HEK293 (cell line): ENCODE measurements at regions not wholly inside any gene's neighbourhood (a gene's known extent, or its start where the extent isn't known, plus 50 kb on each side); places are given as distances from the start of the nearest gene placed in this dataset.

Source experiments
- CTCF ChIA-PET: fragments of 350-600 bp; formaldehyde crosslinking; extraction: SDS; loops from one replicate; lab custom pipeline; 2021; ENCODE audit warnings: antibody characterized with exemption; lab: Yijun Ruan, JAX
- POLR2A ChIA-PET: fragments of 300-600 bp; formaldehyde crosslinking; extraction: SDS; loops from one replicate; lab custom pipeline; 2020; ENCODE audit warnings: antibody characterized with exemption, inconsistent platforms; lab: Yijun Ruan, JAX
- H3K27ac ChIP-seq: fragments of 200-500 bp; sonication (Bioruptor generic); 2 replicates; pipeline ENCODE4 v1.5.1; 2014; ENCODE audit warnings: low read depth, low read length, control low read depth, inconsistent platforms; ENCODE audit errors: extremely low read depth
- H3K36me3 ChIP-seq, 2 experiments: fragments of 200-500 bp in 1 of 2; sonication (Bioruptor generic) in 1 of 2; 1 replicate in 1 of 2; 2 replicates in 1 of 2; pipeline ENCODE4 v1.5.1; 2014 to 2017; ENCODE audit warnings: inconsistent platforms in 2 of 2, low read length in 2 of 2; ENCODE audit not compliant: control insufficient read depth in 2 of 2, insufficient read depth in 1 of 2
- H3K4me1 ChIP-seq: fragments of 200-500 bp; sonication (Bioruptor generic); 2 replicates; pipeline ENCODE4 v1.5.1; 2014; ENCODE audit warnings: mild to moderate bottlenecking, low read length, inconsistent platforms; ENCODE audit not compliant: control insufficient read depth, insufficient read depth
- H3K4me3 ChIP-seq: 2 replicates; pipeline ENCODE4 v1.5.1; 2011; ENCODE audit warnings: low read depth, mild to moderate bottlenecking, control low read depth, low read length, moderate library complexity
- H3K9me3 ChIP-seq: fragments of 200-500 bp; sonication (Bioruptor generic); 2 replicates; pipeline ENCODE4 v1.5.1; 2014; ENCODE audit warnings: low read depth, low read length, inconsistent platforms; ENCODE audit not compliant: control insufficient read depth, insufficient read depth
- GLI4 ChIP-seq: fragments of 450-650 bp; formaldehyde crosslinking; IDR thresholded peaks from 2 replicates; pipeline ENCODE4 v1.5.1; 2016; ENCODE audit warnings: missing biosample characterization, missing genetic modification characterization
- IKZF3 ChIP-seq: fragments of 450-650 bp; IDR thresholded peaks from 2 replicates; pipeline ENCODE4 v1.5.0; 2018; ENCODE audit warnings: missing biosample characterization, mild to moderate bottlenecking, missing genetic modification characterization, moderate library complexity
- KLF8 ChIP-seq: fragments of 450-650 bp; formaldehyde crosslinking; IDR thresholded peaks from 2 replicates; pipeline ENCODE4 v1.5.1; 2016; ENCODE audit warnings: missing biosample characterization, missing genetic modification characterization
- SP2 ChIP-seq: fragments of 450-650 bp; formaldehyde crosslinking; IDR thresholded peaks from 2 replicates; pipeline ENCODE4 v1.5.1; 2016; ENCODE audit warnings: missing biosample characterization, missing genetic modification characterization
- TCF7L2 ChIP-seq: IDR thresholded peaks from 2 replicates; pipeline ENCODE4 v1.6.1; 2011; ENCODE audit warnings: low read depth, mild to moderate bottlenecking, inconsistent platforms, low read length, moderate library complexity, borderline replicate concordance
- ZBTB20 ChIP-seq: fragments of 450-650 bp; formaldehyde crosslinking; IDR thresholded peaks from 2 replicates; pipeline ENCODE4 v1.5.1; 2016; ENCODE audit warnings: missing biosample characterization, missing genetic modification characterization
- ZBTB7A ChIP-seq: fragments of 450-650 bp; formaldehyde crosslinking; IDR thresholded peaks from 2 replicates; pipeline ENCODE4 v1.5.1; 2016; ENCODE audit warnings: low read depth, missing biosample characterization, missing genetic modification characterization
- ZIC2 ChIP-seq: fragments of 450-650 bp; formaldehyde crosslinking; IDR thresholded peaks from 2 replicates; pipeline ENCODE4 v1.5.1; 2016; ENCODE audit warnings: missing biosample characterization, missing genetic modification characterization
- ZNF23 ChIP-seq: fragments of 450-650 bp; formaldehyde crosslinking; IDR thresholded peaks from 2 replicates; pipeline ENCODE4 v1.5.1; 2016; ENCODE audit warnings: missing biosample characterization, missing genetic modification characterization, borderline replicate concordance
- ZNF311 ChIP-seq: fragments of 450-650 bp; formaldehyde crosslinking; IDR thresholded peaks from 2 replicates; pipeline ENCODE4 v1.5.1; 2017; ENCODE audit warnings: missing biosample characterization, missing genetic modification characterization, borderline replicate concordance
- ZNF549 ChIP-seq: fragments of 450-650 bp; IDR thresholded peaks from 2 replicates; pipeline ENCODE4 v1.5.1; 2018; ENCODE audit warnings: missing biosample characterization, missing genetic modification characterization, mild to moderate bottlenecking, inconsistent platforms, moderate library complexity
- ZNF571 ChIP-seq: fragments of 450-650 bp; formaldehyde crosslinking; IDR thresholded peaks from 2 replicates; pipeline ENCODE4 v1.5.0; 2017; ENCODE audit warnings: missing biosample characterization, missing genetic modification characterization
- ZNF610 ChIP-seq: fragments of 450-650 bp; formaldehyde crosslinking; IDR thresholded peaks from 2 replicates; pipeline ENCODE4 v1.5.1; 2016; ENCODE audit warnings: missing biosample characterization, missing genetic modification characterization, borderline replicate concordance
- ZNF768 ChIP-seq: fragments of 450-650 bp; formaldehyde crosslinking; IDR thresholded peaks from 2 replicates; pipeline ENCODE4 v1.5.1; 2018; ENCODE audit warnings: missing biosample characterization, mild to moderate bottlenecking, missing genetic modification characterization
- ZNF776 ChIP-seq: fragments of 450-650 bp; formaldehyde crosslinking; IDR thresholded peaks from 2 replicates; pipeline ENCODE4 v1.5.0; 2017; ENCODE audit warnings: missing biosample characterization, missing genetic modification characterization, borderline replicate concordance
- ZNF830 ChIP-seq: fragments of 450-650 bp; IDR thresholded peaks from 2 replicates; pipeline ENCODE4 v1.5.0; 2018; ENCODE audit warnings: missing biosample characterization, missing genetic modification characterization, low read depth, mild to moderate bottlenecking, moderate library complexity
- ZNF837 ChIP-seq: fragments of 450-650 bp; formaldehyde crosslinking; IDR thresholded peaks from 2 replicates; pipeline ENCODE4 v1.5.1; 2016; ENCODE audit warnings: missing biosample characterization, missing genetic modification characterization
- ZSCAN23 ChIP-seq: fragments of 450-650 bp; formaldehyde crosslinking; IDR thresholded peaks from 2 replicates; pipeline ENCODE4 v1.5.1; 2016; ENCODE audit warnings: missing biosample characterization, missing genetic modification characterization
- TF ChIP-seq, protein P1 (sequence below): fragments of 450-650 bp; formaldehyde crosslinking; IDR thresholded peaks from 2 replicates; pipeline ENCODE4 v1.5.1; 2016; ENCODE audit warnings: missing biosample characterization, missing genetic modification characterization, low read depth
- TF ChIP-seq, protein P2 (sequence below): fragments of 450-650 bp; IDR thresholded peaks from 2 replicates; pipeline ENCODE4 v1.5.1; 2018; ENCODE audit warnings: missing biosample characterization, missing genetic modification characterization
- TF ChIP-seq, protein P3 (sequence below): fragments of 450-650 bp; formaldehyde crosslinking; conservative IDR thresholded peaks from 2 replicates; pipeline ENCODE4 v1.5.1; 2016; ENCODE audit warnings: low read depth, missing biosample characterization, missing genetic modification characterization
- TF ChIP-seq, protein P4 (sequence below): fragments of 450-650 bp; formaldehyde crosslinking; IDR thresholded peaks from 2 replicates; pipeline ENCODE4 v1.5.1; 2016; ENCODE audit warnings: missing biosample characterization, missing genetic modification characterization

DNA sequence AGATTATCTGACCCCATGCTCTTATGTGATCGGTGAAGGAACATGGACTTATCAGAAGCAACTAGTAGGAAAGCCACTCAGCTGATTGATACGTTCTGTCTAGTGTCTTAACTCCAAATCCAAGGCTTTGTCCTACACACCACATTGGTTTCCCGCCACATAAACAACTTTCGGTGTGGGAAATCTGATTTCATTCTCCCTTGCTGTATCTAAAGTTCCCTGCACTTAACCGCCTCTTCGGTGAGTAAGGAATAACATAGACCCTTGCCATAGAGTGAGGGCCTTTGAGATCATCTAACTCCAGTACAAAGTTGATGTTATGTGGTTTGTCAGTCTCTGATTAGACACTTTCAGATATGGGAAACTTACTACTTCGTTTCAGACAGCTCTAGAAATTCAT, 538.2 kb upstream of the TNP1 start:
- Histone ChIP-seq H3K4me1 (no peaks in the 10 kb centered on the region), H3K4me3 (no peak overlapping the region), H3K27ac (no peak overlapping the region), H3K36me3 (no peaks in the 10 kb centered on the region), H3K9me3 (no peaks in the 10 kb centered on the region)
- TF ChIP-seq, protein P1, sequence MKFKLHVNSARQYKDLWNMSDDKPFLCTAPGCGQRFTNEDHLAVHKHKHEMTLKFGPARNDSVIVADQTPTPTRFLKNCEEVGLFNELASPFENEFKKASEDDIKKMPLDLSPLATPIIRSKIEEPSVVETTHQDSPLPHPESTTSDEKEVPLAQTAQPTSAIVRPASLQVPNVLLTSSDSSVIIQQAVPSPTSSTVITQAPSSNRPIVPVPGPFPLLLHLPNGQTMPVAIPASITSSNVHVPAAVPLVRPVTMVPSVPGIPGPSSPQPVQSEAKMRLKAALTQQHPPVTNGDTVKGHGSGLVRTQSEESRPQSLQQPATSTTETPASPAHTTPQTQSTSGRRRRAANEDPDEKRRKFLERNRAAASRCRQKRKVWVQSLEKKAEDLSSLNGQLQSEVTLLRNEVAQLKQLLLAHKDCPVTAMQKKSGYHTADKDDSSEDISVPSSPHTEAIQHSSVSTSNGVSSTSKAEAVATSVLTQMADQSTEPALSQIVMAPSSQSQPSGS (tag by site-specific recombination), result no peak
- no peak for TF ChIP-seq ZNF776
- no peak for TF ChIP-seq GLI4
- TF ChIP-seq ZSCAN23, result no peak
- TF ChIP-seq ZNF768, result no peak
- TF ChIP-seq ZBTB7A (tag by site-specific recombination), result no peak
- TF ChIP-seq, protein P2, sequence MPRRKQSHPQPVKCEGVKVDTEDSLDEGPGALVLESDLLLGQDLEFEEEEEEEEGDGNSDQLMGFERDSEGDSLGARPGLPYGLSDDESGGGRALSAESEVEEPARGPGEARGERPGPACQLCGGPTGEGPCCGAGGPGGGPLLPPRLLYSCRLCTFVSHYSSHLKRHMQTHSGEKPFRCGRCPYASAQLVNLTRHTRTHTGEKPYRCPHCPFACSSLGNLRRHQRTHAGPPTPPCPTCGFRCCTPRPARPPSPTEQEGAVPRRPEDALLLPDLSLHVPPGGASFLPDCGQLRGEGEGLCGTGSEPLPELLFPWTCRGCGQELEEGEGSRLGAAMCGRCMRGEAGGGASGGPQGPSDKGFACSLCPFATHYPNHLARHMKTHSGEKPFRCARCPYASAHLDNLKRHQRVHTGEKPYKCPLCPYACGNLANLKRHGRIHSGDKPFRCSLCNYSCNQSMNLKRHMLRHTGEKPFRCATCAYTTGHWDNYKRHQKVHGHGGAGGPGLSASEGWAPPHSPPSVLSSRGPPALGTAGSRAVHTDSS (tag by site-specific recombination), result no peak
- no peak for TF ChIP-seq ZNF311 (tag by site-specific recombination)
- TF ChIP-seq ZNF610 (tag by site-specific recombination), result no peak
- TF ChIP-seq ZNF549 (tag by site-specific recombination), result no peak
- TF ChIP-seq, protein P3, sequence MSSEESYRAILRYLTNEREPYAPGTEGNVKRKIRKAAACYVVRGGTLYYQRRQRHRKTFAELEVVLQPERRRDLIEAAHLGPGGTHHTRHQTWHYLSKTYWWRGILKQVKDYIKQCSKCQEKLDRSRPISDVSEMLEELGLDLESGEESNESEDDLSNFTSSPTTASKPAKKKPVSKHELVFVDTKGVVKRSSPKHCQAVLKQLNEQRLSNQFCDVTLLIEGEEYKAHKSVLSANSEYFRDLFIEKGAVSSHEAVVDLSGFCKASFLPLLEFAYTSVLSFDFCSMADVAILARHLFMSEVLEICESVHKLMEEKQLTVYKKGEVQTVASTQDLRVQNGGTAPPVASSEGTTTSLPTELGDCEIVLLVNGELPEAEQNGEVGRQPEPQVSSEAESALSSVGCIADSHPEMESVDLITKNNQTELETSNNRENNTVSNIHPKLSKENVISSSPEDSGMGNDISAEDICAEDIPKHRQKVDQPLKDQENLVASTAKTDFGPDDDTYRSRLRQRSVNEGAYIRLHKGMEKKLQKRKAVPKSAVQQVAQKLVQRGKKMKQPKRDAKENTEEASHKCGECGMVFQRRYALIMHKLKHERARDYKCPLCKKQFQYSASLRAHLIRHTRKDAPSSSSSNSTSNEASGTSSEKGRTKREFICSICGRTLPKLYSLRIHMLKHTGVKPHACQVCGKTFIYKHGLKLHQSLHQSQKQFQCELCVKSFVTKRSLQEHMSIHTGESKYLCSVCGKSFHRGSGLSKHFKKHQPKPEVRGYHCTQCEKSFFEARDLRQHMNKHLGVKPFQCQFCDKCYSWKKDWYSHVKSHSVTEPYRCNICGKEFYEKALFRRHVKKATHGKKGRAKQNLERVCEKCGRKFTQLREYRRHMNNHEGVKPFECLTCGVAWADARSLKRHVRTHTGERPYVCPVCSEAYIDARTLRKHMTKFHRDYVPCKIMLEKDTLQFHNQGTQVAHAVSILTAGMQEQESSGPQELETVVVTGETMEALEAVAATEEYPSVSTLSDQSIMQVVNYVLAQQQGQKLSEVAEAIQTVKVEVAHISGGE, result no peak
- no peak for TF ChIP-seq IKZF3 (tag by site-specific recombination)
- TF ChIP-seq ZNF23, result no peak
- TF ChIP-seq, protein P4, sequence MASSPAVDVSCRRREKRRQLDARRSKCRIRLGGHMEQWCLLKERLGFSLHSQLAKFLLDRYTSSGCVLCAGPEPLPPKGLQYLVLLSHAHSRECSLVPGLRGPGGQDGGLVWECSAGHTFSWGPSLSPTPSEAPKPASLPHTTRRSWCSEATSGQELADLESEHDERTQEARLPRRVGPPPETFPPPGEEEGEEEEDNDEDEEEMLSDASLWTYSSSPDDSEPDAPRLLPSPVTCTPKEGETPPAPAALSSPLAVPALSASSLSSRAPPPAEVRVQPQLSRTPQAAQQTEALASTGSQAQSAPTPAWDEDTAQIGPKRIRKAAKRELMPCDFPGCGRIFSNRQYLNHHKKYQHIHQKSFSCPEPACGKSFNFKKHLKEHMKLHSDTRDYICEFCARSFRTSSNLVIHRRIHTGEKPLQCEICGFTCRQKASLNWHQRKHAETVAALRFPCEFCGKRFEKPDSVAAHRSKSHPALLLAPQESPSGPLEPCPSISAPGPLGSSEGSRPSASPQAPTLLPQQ, result no peak
- TF ChIP-seq TCF7L2, result no peak
- TF ChIP-seq ZIC2 (tag by site-specific recombination), result no peak
- no peak for TF ChIP-seq SP2
- ChIA-PET CTCF (no interaction called here), POLR2A (no interaction called here)

DNA sequence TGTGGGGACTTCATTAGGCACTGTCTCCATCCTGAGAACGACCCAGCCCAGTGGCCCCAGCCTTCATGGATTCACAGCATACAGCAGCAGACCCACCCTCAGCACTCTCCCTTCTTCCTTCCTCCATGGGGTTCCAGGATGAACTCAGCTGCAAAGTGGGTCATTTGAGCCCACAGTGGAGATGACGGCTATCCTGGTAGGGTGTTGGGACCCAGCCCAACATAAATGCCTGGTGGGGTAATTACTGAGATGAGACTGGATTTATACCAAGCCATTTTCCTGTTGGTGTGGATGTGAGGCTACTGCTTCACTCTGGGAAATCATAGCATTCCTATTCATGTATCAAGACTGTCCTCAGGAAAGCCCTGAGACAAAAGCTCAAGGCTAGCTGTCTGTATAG, 536.7 kb upstream of the TNP1 start:
- POLR2A ChIA-PET, result no interaction called here
- Histone ChIP-seq H3K4me1 (no peaks in the 10 kb centered on the region), H3K27ac (no peak overlapping the region), H3K36me3 (no peaks in the 10 kb centered on the region), H3K9me3 (no peaks in the 10 kb centered on the region), H3K4me3 (no peak overlapping the region)
- TF ChIP-seq ZNF571, result no peak
- TF ChIP-seq ZNF837 (tag by site-specific recombination), result no peak
- TF ChIP-seq KLF8, result no peak
- no peak for TF ChIP-seq ZBTB20
- no peak for TF ChIP-seq ZNF830
- TF ChIP-seq ZNF768, result no peak
- CTCF ChIA-PET, result no interaction called here
